DMS114 treated with DMSO at 0.1 percent for 48 hours (cell line): ENCODE measurements at regions not wholly inside any gene's neighbourhood (a gene's known extent, or its start where the extent isn't known, plus 50 kb on each side); places are given as distances from the start of the nearest gene placed in this dataset.
"Not testable (repeated sequence)": the region's sequence is repeated elsewhere in the genome, so short reads cannot be mapped to it uniquely, and the experiment has no call there.

Experiments used
- DNase-seq: peaks from one replicate; lab custom pipeline; 2025; ENCODE audit not compliant: unreplicated experiment; lab: John Stamatoyannopoulos, UW

- DNase-seq, result no peak
Observed at GRCh38 chr9:22649384-22649783, 202.8 kb downstream of the DMRTA1 start.

DNA sequence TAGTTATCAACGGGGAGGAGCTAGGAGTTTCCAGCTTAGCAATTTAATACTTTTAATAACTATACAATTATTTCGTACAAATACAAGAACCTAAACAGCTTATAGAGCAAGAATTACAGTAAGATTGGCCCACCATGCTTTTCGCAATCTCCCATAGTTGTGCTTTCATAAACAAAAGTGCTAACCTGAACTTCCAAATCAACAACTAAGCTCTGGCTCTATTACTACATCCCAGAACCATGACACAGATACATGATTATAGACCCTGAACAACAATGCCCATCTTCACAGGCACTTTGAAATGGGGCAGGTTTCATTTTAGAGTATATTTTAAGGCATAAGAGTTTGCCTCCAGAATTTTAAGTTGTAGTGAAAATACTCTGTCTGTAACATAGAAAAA lies 203.5 kb downstream of the DMRTA1 start:
- no peak for DNase-seq

DNA sequence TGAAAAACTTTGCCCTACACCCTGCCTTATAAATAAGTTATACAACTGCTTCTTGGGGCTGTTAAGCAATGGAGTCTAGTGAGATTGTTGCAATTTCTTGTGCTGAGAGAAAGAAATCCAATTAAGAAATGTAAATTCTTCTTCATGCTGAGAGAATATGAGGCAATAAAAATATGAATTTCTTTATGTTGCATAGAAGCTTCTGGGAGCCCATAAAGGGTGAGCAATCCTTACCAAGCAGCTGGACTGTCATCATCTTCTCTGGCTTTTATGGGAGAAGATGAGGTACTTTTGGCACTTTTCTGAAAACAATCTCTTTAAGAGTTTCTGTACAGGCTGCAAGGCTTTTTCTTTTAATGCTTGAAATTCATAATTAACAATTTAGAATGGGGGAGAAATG lies 204.3 kb downstream of the DMRTA1 start:
- DNase-seq, result no peak

- DNase-seq, result no peak
Observed at GRCh38 chr9:22654833-22655232, 208.2 kb downstream of the DMRTA1 start.

GRCh38 chr9:22657713-22658112 lies 211.1 kb downstream of the DMRTA1 start:
- no peak for DNase-seq

DNA sequence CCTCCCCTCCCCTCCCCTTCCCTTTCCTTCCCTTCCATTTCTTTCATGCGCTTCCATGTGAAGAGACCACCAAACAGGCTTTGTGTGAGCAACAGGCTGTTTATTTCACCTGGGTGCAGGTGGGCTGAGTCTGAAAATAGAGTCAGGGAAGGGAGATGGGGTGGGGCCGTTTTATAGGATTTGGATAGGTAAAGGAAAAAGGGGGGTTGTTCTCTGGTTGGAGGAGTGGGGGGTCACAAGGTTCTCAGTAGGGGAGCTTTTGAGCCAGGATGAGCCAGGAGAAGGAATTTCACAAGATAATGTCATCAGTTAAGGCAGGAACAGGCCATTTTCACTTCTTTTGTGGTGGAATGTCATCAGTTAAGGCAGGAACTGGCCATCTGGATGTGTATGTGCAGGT lies 211.9 kb downstream of the DMRTA1 start:
- not testable (repeated sequence) for DNase-seq

DNA sequence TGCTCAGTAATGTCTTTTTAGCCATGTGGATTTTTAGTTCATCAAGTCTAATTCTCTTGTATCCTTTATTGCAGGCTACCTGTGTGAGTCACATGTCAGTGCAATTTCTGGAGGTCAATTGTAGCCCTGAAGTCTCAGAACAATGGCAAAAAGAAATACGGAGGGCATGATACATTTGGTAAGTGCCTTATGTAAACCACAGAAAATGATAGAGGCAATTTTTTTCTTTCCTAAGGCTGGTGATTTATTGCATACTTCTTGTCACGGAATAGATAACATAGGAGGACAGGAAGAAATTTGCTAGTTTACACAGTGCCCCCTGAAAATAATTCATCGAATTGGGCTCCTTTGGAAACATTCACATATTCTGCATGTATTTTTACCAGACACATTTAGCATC lies 235.9 kb downstream of the DMRTA1 start:
- DNase-seq, result no peak

GRCh38 chr9:22682961-22683699 lies 236.5 kb downstream of the DMRTA1 start:
- no peak for DNase-seq

- no peak for DNase-seq
Observed at GRCh38 chr9:22683700-22684075, 237.1 kb downstream of the DMRTA1 start.

DNA sequence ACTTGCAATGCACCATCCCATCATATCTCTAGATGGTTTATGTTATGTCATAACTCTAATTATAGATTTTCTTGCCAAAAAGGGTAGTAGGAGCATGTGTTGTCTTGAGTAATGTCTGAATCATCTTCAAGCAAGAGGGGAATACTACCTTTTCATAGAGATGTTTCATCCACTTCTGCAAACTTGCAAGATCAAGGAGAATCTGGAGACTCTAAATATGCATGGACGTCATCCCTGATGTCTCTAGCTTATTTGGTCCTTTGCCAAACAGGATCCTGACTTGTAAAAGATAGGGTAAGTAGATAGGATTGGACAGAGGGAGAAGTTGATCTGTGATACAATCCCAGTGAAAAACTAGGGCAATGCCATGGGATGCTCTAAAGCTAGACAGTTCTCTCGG lies 246.5 kb downstream of the DMRTA1 start:
- DNase-seq, result no peak

GRCh38 chr9:22700171-22700570 lies 253.5 kb downstream of the DMRTA1 start:
- DNase-seq, result no peak

- no peak for DNase-seq
Observed at GRCh38 chr9:22718653-22719052, 272.0 kb downstream of the DMRTA1 start.

- DNase-seq, result no peak
Observed at GRCh38 chr9:22722492-22722891, 275.9 kb downstream of the DMRTA1 start.

DNA sequence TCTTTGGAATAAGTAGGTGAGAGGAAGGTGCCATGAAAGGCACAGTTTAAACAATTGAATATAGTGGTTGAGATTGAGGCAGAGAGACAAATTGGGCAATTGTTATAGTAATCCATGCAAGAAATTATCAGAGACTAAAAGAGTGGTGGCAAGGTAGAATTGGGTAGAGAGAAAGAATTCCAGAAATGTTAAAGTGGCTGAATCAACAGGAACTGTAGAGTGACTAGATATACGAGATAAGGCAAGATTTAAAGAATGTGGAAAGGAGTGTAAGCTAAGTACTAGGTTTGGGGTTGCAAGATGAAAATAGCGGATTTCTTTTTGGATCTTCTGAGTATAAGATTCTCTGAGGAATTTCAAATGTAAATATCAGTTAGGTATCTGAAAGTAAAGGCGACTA lies 285.2 kb downstream of the DMRTA1 start:
- DNase-seq, result no peak

GRCh38 chr9:22739712-22740111 lies 293.1 kb downstream of the DMRTA1 start:
- DNase-seq, result no peak

- DNase-seq, result no peak
Observed at GRCh38 chr9:22740781-22741180, 294.2 kb downstream of the DMRTA1 start.

- DNase-seq, result no peak
Observed at GRCh38 chr9:22742401-22742800, 295.8 kb downstream of the DMRTA1 start.

- no peak for DNase-seq
Observed at GRCh38 chr9:22773501-22774220, 327.0 kb downstream of the DMRTA1 start.

DNA sequence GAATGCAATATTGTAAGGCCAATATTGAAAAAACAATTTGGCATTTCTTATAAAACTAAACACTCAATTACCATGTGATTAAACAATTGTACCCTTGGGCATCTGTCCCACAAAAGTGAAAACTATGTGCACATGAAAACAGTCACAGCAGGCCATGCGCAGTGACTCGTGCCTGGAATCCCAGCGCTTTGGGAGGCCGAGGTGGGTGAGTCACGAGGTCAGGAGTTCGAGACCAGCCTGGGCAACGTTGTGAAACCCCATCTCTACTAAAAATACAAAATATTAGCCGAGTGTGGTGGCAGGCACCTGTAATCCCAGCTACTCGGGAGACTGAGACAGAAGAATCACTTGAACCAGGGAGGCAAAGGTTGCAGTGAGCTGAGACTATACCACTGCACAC lies 343.7 kb downstream of the DMRTA1 start:
- DNase-seq, result no peak

DNA sequence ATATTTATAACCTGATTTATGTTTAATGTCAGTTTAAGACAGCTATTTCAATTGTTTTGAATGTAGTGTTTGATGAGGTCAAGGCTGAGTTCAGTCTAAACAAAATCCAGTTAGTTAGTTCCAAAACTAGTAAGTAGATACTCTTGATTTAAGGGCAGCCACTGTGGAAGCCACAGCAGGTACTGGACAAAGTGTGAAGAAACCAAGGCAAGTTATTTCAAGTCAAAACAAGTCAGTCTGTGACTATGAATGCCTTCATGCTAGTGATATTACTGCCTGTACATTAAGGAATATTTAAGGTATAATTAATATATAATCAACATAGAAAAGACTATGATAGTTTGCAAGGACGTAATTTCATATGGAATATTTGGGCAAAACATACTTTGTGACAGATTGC lies 362.3 kb downstream of the DMRTA1 start:
- DNase-seq, result no peak

- DNase-seq, result no peak
Observed at GRCh38 chr9:22809371-22809770, 362.7 kb downstream of the DMRTA1 start.

DNA sequence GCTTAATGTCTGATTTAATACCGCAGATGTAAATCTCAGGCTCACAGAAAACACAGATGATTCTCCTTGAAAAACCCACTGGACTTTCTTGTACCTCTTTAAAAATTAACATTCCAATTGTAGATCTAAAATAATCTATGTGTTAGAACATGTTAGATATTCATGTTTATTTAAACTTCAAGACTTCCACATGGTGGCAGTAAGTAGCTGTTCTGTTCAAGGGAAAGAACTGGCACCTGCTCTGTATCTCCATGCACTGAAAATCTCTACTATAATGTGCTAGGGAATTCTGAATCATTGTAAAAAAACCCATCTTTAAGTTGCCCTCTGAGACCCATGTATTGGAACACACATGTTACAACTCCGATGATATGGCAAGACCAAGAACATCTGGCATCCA lies 366.9 kb downstream of the DMRTA1 start:
- DNase-seq, result no peak

DNA sequence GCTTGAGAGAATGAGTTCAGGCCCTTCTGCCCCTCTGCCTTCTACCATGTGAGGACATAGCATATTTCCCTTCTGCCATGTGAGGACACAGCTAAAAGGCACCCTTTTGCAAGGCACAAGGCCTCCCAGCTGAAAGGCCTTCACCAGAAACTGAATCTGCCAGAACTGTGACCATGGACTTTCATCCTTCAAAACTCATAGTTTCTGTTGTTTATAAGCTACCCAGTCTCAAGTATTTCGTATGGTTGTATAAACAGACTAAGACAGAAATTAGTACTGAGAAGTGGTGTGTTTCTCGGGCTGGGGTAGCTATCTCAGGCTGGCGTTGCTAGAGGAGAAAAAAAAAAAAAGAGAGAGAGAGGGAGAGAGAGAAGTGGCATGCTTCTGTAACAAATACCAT lies 368.6 kb downstream of the DMRTA1 start:
- no peak for DNase-seq
